H9 (cell line): ENCODE measurements at regions not wholly inside any gene's neighbourhood (a gene's known extent, or its start where the extent isn't known, plus 50 kb on each side); places are given as distances from the start of the nearest gene placed in this dataset.

Source experiments
- DNase-seq: peaks from one replicate; pipeline ENCODE4 v3.0.0-alpha.2; 2017
- H2AFZ ChIP-seq: one replicate; pipeline ENCODE4 v1.6.1; 2013; ENCODE audit warnings: mild to moderate bottlenecking, low read length, control low read depth, moderate library complexity
- H2AK5ac ChIP-seq: 2 replicates; pipeline ENCODE4 v1.6.1; 2013; ENCODE audit warnings: low read length, control low read depth, mixed read lengths; ENCODE audit not compliant: insufficient read length
- H2BK120ac ChIP-seq: one replicate; pipeline ENCODE4 v1.6.1; 2013; ENCODE audit warnings: low read depth, mild to moderate bottlenecking, low read length, control low read depth, inconsistent platforms; ENCODE audit not compliant: poor library complexity, severe bottlenecking
- H2BK12ac ChIP-seq: 2 replicates; pipeline ENCODE4 v1.6.1; 2013; ENCODE audit warnings: low read length, control low read depth, mixed read lengths, low read depth; ENCODE audit not compliant: insufficient read length
- H2BK15ac ChIP-seq: 2 replicates; pipeline ENCODE4 v1.6.1; 2013; ENCODE audit warnings: low read depth, low read length, control low read depth
- H2BK20ac ChIP-seq: one replicate; pipeline ENCODE4 v1.6.1; 2013; ENCODE audit warnings: low read depth, mild to moderate bottlenecking, low read length, control low read depth, inconsistent platforms; ENCODE audit not compliant: poor library complexity, severe bottlenecking
- H2BK5ac ChIP-seq: 2 replicates; pipeline ENCODE4 v1.6.1; 2013; ENCODE audit warnings: low read length, control low read depth, mixed read lengths; ENCODE audit not compliant: insufficient read length
- H3K14ac ChIP-seq: 2 replicates; pipeline ENCODE4 v1.6.1; 2013; ENCODE audit warnings: low read length, control low read depth; ENCODE audit not compliant: insufficient read depth
- H3K18ac ChIP-seq: 2 replicates; pipeline ENCODE4 v1.6.1; 2013; ENCODE audit warnings: low read depth, mild to moderate bottlenecking, mixed read lengths, low read length, control low read depth; ENCODE audit not compliant: insufficient read length
- H3K23ac ChIP-seq: 2 replicates; pipeline ENCODE4 v1.6.1; 2013; ENCODE audit warnings: low read length, control low read depth, mixed read lengths, low read depth; ENCODE audit not compliant: insufficient read length
- H3K23me2 ChIP-seq: 2 replicates; pipeline ENCODE4 v1.6.1; 2013; ENCODE audit warnings: low read depth, mild to moderate bottlenecking, mixed read lengths, low read length, control low read depth; ENCODE audit not compliant: insufficient read length, poor library complexity, severe bottlenecking
- H3K27ac ChIP-seq: 2 replicates; pipeline ENCODE4 v1.5.1; 2013; ENCODE audit warnings: low read length, control low read depth, mixed read lengths, low read depth; ENCODE audit not compliant: insufficient read length
- H3K27me3 ChIP-seq: 2 replicates; pipeline ENCODE4 v1.6.1; 2013; ENCODE audit warnings: low read length, control low read depth, inconsistent platforms; ENCODE audit not compliant: insufficient read depth
- H3K4ac ChIP-seq: 2 replicates; pipeline ENCODE4 v1.6.1; 2013; ENCODE audit warnings: low read depth, mild to moderate bottlenecking, control low read depth, inconsistent platforms, low read length, moderate library complexity
- H3K4me1 ChIP-seq: 2 replicates; pipeline ENCODE4 v1.6.1; 2013; ENCODE audit warnings: low read length, control low read depth, inconsistent platforms; ENCODE audit not compliant: insufficient read depth
- H3K4me2 ChIP-seq: 2 replicates; pipeline ENCODE4 v1.6.1; 2013; ENCODE audit warnings: low read length, control low read depth, mixed read lengths; ENCODE audit not compliant: insufficient read length, insufficient read depth
- H3K56ac ChIP-seq: 2 replicates; pipeline ENCODE4 v1.6.1; 2013; ENCODE audit warnings: low read depth, mild to moderate bottlenecking, mixed read lengths, low read length, control low read depth; ENCODE audit not compliant: insufficient read length
- H3K79me1 ChIP-seq: 2 replicates; pipeline ENCODE4 v1.6.1; 2013; ENCODE audit warnings: low read depth, mild to moderate bottlenecking, moderate library complexity, low read length, control low read depth, inconsistent platforms; ENCODE audit not compliant: insufficient read depth, poor library complexity, severe bottlenecking
- H3K79me2 ChIP-seq: 2 replicates; pipeline ENCODE4 v1.6.1; 2013; ENCODE audit warnings: low read length, control low read depth, inconsistent platforms; ENCODE audit not compliant: insufficient read depth
- H3K9ac ChIP-seq: 2 replicates; pipeline ENCODE4 v1.6.1; 2013; ENCODE audit warnings: low read length, control low read depth, mixed read lengths; ENCODE audit not compliant: insufficient read length; ENCODE audit errors: extremely low read depth
- H3K9me3 ChIP-seq: one replicate; pipeline ENCODE4 v1.6.1; 2013; ENCODE audit warnings: low read depth, low read length, inconsistent platforms; ENCODE audit not compliant: control insufficient read depth
- H3T11ph ChIP-seq: one replicate; pipeline ENCODE4 v1.6.1; 2013; ENCODE audit warnings: mild to moderate bottlenecking, low read length, control low read depth, inconsistent platforms
- H4K20me1 ChIP-seq: one replicate; pipeline ENCODE4 v1.6.1; 2013; ENCODE audit not compliant: control insufficient read depth, insufficient read length, insufficient read depth
- H4K5ac ChIP-seq: 2 replicates; pipeline ENCODE4 v1.6.1; 2013; ENCODE audit warnings: low read depth, mild to moderate bottlenecking, mixed read lengths, low read length, control low read depth; ENCODE audit not compliant: insufficient read length
- H4K8ac ChIP-seq: replicated peaks from 2 replicates; pipeline ENCODE4 v1.6.1; 2013; ENCODE audit warnings: low read length, control low read depth, mixed read lengths, low read depth; ENCODE audit not compliant: insufficient read length
- H4K91ac ChIP-seq: 2 replicates; pipeline ENCODE4 v1.6.1; 2013; ENCODE audit warnings: low read depth, mild to moderate bottlenecking, moderate library complexity, mixed read lengths, low read length, control low read depth; ENCODE audit not compliant: insufficient read length
- H3K27ac Mint-ChIP-seq, 3 experiments: 2 replicates in 2 of 3; 3 replicates in 1 of 3; pipeline ENCODE4 v1.8.0; 2020 to 2021; ENCODE audit warnings: mixed read lengths in 3 of 3, mild to moderate bottlenecking in 1 of 3, moderate library complexity in 1 of 3
- H3K27me3 Mint-ChIP-seq: 2 replicates; pipeline ENCODE4 v1.8.0; 2021; ENCODE audit warnings: low read depth, mild to moderate bottlenecking, moderate library complexity, mixed read lengths
- H3K36me3 Mint-ChIP-seq, 3 experiments: 2 replicates in 2 of 3; 3 replicates in 1 of 3; pipeline ENCODE4 v1.8.0; 2020 to 2021; ENCODE audit warnings: low read depth in 3 of 3, mixed read lengths in 3 of 3; ENCODE audit not compliant: insufficient read depth in 1 of 3
- H3K4me1 Mint-ChIP-seq, 2 experiments: 2 replicates each; pipeline ENCODE4 v1.8.0; 2020; ENCODE audit warnings: mixed read lengths in 2 of 2
- H3K4me3 Mint-ChIP-seq, 2 experiments: 2 replicates in 1 of 2; 3 replicates in 1 of 2; pipeline ENCODE4 v1.8.0; 2020 to 2021; ENCODE audit warnings: mild to moderate bottlenecking in 2 of 2, mixed read lengths in 2 of 2, moderate library complexity in 1 of 2
- H3K9me3 Mint-ChIP-seq, 2 experiments: 2 replicates in 1 of 2; 3 replicates in 1 of 2; pipeline ENCODE4 v1.8.0; 2020; ENCODE audit warnings: mild to moderate bottlenecking in 2 of 2, mixed read lengths in 2 of 2, moderate library complexity in 1 of 2
- WGBS: extraction: QIAGEN DNeasy Blood & Tissue Kit; methylation state at CpG from one replicate; pipeline ENCODE4 v1.1.7; 2013; ENCODE audit warnings: missing lambda C conversion rate, low lambda C conversion rate, mixed read lengths; ENCODE audit not compliant: insufficient read length; ENCODE audit errors: extremely low coverage; 5-methylcytosine and 5-hydroxymethylcytosine counted together
- TF ChIP-seq, protein P1 (sequence below): fragments of 200-600 bp; sonication (generic); conservative IDR thresholded peaks from 3 replicates; pipeline ENCODE4 v1.8.0; 2021; ENCODE audit warnings: antibody characterized with exemption, mild to moderate bottlenecking

DNA sequence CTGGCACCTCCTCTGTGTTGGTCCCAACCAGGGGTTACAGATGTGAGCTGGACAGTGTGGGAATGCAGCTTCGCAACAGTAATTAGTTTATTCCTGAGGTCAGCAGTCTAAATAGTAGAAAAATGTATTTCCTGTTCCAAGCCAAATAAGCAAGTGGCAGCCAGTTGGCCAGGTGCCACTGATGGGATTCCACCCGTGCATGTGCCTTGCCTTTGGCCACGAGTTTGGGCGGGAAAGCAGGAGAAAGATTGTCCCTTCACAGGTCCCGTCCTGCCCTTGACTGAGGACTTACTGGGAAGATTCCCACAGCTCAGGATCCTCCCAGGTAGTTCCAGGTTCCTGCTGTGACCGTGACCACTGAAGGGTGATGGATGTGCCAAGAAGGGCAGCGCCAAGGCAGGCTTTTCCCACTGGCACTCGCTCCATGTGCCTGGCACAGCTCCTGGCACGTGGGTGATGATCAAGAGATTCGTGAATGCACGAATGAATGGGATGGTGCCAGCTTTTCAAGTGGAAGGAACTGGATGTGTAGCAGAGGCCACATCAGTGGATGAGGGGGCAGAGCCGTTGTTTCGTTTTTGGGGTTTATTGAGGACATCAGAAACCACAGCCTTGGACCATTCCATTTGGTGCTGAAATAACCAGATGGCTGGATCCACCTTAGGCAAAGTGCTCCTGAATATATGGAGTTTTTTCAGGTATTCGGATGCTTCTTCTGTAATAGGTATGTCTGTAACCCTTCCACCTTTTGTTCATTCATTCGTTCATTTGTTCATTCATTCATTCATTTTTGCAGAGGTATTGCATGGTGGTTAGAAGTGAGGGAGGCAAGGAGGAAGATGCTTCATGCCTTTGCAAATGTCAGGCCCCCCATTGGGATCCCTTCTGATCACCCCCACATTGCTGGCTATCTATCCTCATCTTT is 62.4 kb upstream of the WNT4 start:
- Histone ChIP-seq H4K8ac (no peak overlapping the region), H3K27ac (no peak overlapping the region), H3K18ac (no peak overlapping the region), H2BK5ac (no peak overlapping the region), H4K20me1 (no peaks in the 10 kb centered on the region), H2AK5ac (no peak overlapping the region), H3K4me1 (peaks cover 2% of the 10 kb centered on the region; the same call in 1 of the 2 replicates), H3K27me3 (no peaks in the 10 kb centered on the region; the same call in 1 of the 2 replicates), H3K9ac (no peak overlapping the region), H3K23ac (no peak overlapping the region), H2BK15ac (no peak overlapping the region), H3K4me2 (no peak overlapping the region), H3K56ac (no peak overlapping the region), H2BK20ac (no peak overlapping the region), H2BK12ac (no peak overlapping the region), H3K4ac (no peak overlapping the region), H3T11ph (no peak overlapping the region), H4K91ac (no peak overlapping the region), H4K5ac (no peak overlapping the region), H2AFZ (no peak overlapping the region), H3K23me2 (no peaks in the 10 kb centered on the region), H3K14ac (no peak overlapping the region), H3K79me1 (no peaks in the 10 kb centered on the region), H3K79me2 (no peaks in the 10 kb centered on the region), H2BK120ac (no peak overlapping the region), H3K9me3 (no peaks in the 10 kb centered on the region)
- Mint-ChIP-seq H3K4me3 (no peak overlapping the region), H3K9me3 (no peaks in the 10 kb centered on the region; a peak in 2 of 5 replicates), H3K27ac (no peak overlapping the region), H3K4me1 (peaks cover 26 to 30% of the 10 kb centered on the region in 2 experiments), H3K27me3 (peaks cover 36% of the 10 kb centered on the region), H3K36me3 (no peaks in the 10 kb centered on the region; a peak in 1 of 7 replicates)
- no peak for DNase-seq
- TF ChIP-seq, protein P1, sequence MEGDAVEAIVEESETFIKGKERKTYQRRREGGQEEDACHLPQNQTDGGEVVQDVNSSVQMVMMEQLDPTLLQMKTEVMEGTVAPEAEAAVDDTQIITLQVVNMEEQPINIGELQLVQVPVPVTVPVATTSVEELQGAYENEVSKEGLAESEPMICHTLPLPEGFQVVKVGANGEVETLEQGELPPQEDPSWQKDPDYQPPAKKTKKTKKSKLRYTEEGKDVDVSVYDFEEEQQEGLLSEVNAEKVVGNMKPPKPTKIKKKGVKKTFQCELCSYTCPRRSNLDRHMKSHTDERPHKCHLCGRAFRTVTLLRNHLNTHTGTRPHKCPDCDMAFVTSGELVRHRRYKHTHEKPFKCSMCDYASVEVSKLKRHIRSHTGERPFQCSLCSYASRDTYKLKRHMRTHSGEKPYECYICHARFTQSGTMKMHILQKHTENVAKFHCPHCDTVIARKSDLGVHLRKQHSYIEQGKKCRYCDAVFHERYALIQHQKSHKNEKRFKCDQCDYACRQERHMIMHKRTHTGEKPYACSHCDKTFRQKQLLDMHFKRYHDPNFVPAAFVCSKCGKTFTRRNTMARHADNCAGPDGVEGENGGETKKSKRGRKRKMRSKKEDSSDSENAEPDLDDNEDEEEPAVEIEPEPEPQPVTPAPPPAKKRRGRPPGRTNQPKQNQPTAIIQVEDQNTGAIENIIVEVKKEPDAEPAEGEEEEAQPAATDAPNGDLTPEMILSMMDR, result no peak
- no CpG with 5 or more reads among the region's 15 CpGs for WGBS
